Upper lobe of left lung (tissue), 6 donors: ENCODE measurements at regions not wholly inside any gene's neighbourhood (a gene's known extent, or its start where the extent isn't known, plus 50 kb on each side); places are given as distances from the start of the nearest gene placed in this dataset.

Experiments used
- ATAC-seq, 2 donors: fragments of 200-7000 bp; cut with Tn5 transposase; one replicate each; pipeline ENCODE4 v1.9.1; 2022; ENCODE audit warnings: mild to moderate bottlenecking in 2 of 2, moderate library complexity in 2 of 2; ENCODE audit not compliant: low FRiP score in 2 of 2
- DNase-seq, 2 donors: peaks; one replicate each; pipeline ENCODE4 v3.0.0-alpha.2; 2019 to 2020
- H3K27ac ChIP-seq, 4 donors: fragments of 200-600 bp; sonication (generic); one replicate each; pipeline ENCODE4 v1.5.1; 2016 to 2019
- H3K27me3 ChIP-seq, 4 donors: fragments of 200-600 bp; sonication (generic); one replicate each; pipeline ENCODE4 v1.5.1; 2017 to 2019
- H3K36me3 ChIP-seq, 4 donors: fragments of 200-600 bp; sonication (generic); one replicate each; pipeline ENCODE4 v1.5.1; 2016 to 2019
- H3K4me1 ChIP-seq, 4 donors: fragments of 200-600 bp; sonication (generic); one replicate each; pipeline ENCODE4 v1.5.1; 2018 to 2019
- H3K4me3 ChIP-seq, 4 donors: fragments of 200-600 bp; sonication (generic); one replicate each; pipeline ENCODE4 v1.5.1; 2017 to 2019; ENCODE audit warnings: mild to moderate bottlenecking in 2 of 4, moderate library complexity in 1 of 4
- H3K9me3 ChIP-seq, 4 donors: fragments of 200-600 bp; sonication (generic); one replicate each; pipeline ENCODE4 v1.5.1; 2018 to 2019
- EP300 ChIP-seq, 4 donors: sonication (generic); formaldehyde crosslinking; IDR thresholded peaks; one replicate each; pipeline ENCODE4 v1.5.1; 2017; ENCODE audit warnings: antibody characterized with exemption in 4 of 4, control low read depth in 2 of 4
- POLR2A ChIP-seq, 4 donors: fragments of 450-650 bp; IDR thresholded peaks; one replicate each; pipeline ENCODE4 v1.5.1; 2016 to 2017; ENCODE audit warnings: antibody characterized with exemption in 4 of 4, mild to moderate bottlenecking in 2 of 4
- POLR2AphosphoS5 ChIP-seq, 2 donors: sonication (generic); formaldehyde crosslinking; IDR thresholded peaks; one replicate each; pipeline ENCODE4 v1.5.1; 2017; ENCODE audit warnings: antibody characterized with exemption in 2 of 2
- WGBS, 2 donors: methylation state at CpG; one replicate each; pipeline ENCODE4 v1.1.5; 2017 to 2018; 5-methylcytosine and 5-hydroxymethylcytosine counted together
- TF ChIP-seq, protein P1 (sequence below), 6 experiments: fragments of 450-650 bp in 4 of 6; fragments of 200-600 bp in 2 of 6; sonication (generic) in 2 of 6; IDR thresholded peaks; one replicate each; pipeline ENCODE4 v1.5.1; 2016 to 2019; ENCODE audit warnings: antibody characterized with exemption in 6 of 6
- donor health status: DM: no; HTN: no; CAD: no; lungs with moderate emphysema.
- donor health status: DM: no; HTN: yes; CAD: no; lungs with severe emphysema.

- Histone ChIP-seq H3K27me3 (no peaks in the 10 kb centered on the region), H3K4me3 (no peak overlapping the region), H3K4me1 (no peaks in the 10 kb centered on the region), H3K27ac (no peak overlapping the region), H3K9me3 (no peaks in the 10 kb centered on the region), H3K36me3 (no peaks in the 10 kb centered on the region)
- 76% methylated on average over 3 of the region's 3 CpGs for WGBS, 2 donors
- ATAC-seq, result no peak
- DNase-seq, result no peak
- TF ChIP-seq, protein P1, sequence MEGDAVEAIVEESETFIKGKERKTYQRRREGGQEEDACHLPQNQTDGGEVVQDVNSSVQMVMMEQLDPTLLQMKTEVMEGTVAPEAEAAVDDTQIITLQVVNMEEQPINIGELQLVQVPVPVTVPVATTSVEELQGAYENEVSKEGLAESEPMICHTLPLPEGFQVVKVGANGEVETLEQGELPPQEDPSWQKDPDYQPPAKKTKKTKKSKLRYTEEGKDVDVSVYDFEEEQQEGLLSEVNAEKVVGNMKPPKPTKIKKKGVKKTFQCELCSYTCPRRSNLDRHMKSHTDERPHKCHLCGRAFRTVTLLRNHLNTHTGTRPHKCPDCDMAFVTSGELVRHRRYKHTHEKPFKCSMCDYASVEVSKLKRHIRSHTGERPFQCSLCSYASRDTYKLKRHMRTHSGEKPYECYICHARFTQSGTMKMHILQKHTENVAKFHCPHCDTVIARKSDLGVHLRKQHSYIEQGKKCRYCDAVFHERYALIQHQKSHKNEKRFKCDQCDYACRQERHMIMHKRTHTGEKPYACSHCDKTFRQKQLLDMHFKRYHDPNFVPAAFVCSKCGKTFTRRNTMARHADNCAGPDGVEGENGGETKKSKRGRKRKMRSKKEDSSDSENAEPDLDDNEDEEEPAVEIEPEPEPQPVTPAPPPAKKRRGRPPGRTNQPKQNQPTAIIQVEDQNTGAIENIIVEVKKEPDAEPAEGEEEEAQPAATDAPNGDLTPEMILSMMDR (IDR thresholded peaks at IDR 0.05), result no peak
- no peak for TF ChIP-seq POLR2AphosphoS5 (IDR thresholded peaks at IDR 0.05)
- no peak for TF ChIP-seq POLR2A (IDR thresholded peaks at IDR 0.05)
- no peak for TF ChIP-seq EP300 (IDR thresholded peaks at IDR 0.05)
Measured at GRCh38 chr3:116897382-116897781, 187.8 kb downstream of the TUSC7 start.

DNA sequence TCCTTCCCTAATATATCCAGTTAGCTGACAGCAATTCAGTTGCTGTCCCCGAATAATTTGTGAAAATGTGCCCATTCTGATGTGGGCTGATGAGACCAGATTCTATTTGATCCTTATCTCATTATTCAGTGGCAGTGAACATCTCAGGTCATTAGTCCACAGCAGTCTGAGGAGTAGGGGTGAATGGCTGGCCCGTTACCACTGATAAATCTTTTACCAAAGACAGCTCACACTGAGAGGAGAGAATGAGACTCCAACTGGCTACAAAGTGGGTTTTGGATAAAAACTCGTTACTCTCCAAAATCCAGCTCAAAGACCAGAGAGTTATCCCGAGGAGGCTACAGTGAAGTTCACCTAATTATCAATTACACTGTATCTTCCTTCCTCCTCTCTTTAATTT, 189.7 kb downstream of the TUSC7 start:
- no peak overlapping the region for H3K4me3 ChIP-seq
- TF ChIP-seq EP300 (IDR thresholded peaks at IDR 0.05) (no peak), POLR2A (IDR thresholded peaks at IDR 0.05) (no peak), POLR2AphosphoS5 (IDR thresholded peaks at IDR 0.05) (no peak)
- TF ChIP-seq, protein P1 (IDR thresholded peaks at IDR 0.05), result no peak
- no peaks in the 10 kb centered on the region for H3K4me1 ChIP-seq
- no peak for DNase-seq
- ATAC-seq, result no peak
- H3K27ac ChIP-seq, result no peak overlapping the region
- no peaks in the 10 kb centered on the region for H3K9me3 ChIP-seq
- H3K27me3 ChIP-seq, result no peaks in the 10 kb centered on the region
- H3K36me3 ChIP-seq, result no peaks in the 10 kb centered on the region
- WGBS, 2 donors, result 64 to 66% methylated on average over 4 of the region's 4 CpGs

- no peaks in the 10 kb centered on the region for H3K9me3 ChIP-seq
- H3K27ac ChIP-seq, result no peak overlapping the region
- TF ChIP-seq, protein P1 (IDR thresholded peaks at IDR 0.05), result no peak
- TF ChIP-seq POLR2A (IDR thresholded peaks at IDR 0.05), result no peak
- no peak for TF ChIP-seq POLR2AphosphoS5 (IDR thresholded peaks at IDR 0.05)
- no peak for TF ChIP-seq EP300 (IDR thresholded peaks at IDR 0.05)
- no peak for ATAC-seq
- no peak for DNase-seq
- H3K36me3 ChIP-seq, result no peaks in the 10 kb centered on the region
- H3K4me3 ChIP-seq, result no peak overlapping the region
- 84 to 87% methylated on average over 3 of the region's 3 CpGs for WGBS, 2 donors
- H3K4me1 ChIP-seq, result no peaks in the 10 kb centered on the region
- H3K27me3 ChIP-seq, result no peaks in the 10 kb centered on the region
Measured at GRCh38 chr3:116905334-116905733, 195.8 kb downstream of the TUSC7 start.

- H3K4me1 ChIP-seq, result no peaks in the 10 kb centered on the region
- no peaks in the 10 kb centered on the region for H3K9me3 ChIP-seq
- DNase-seq (no peak), ATAC-seq (no peak)
- H3K27ac ChIP-seq, result no peak overlapping the region
- no peaks in the 10 kb centered on the region for H3K27me3 ChIP-seq
- TF ChIP-seq POLR2AphosphoS5 (IDR thresholded peaks at IDR 0.05) (no peak), EP300 (IDR thresholded peaks at IDR 0.05) (no peak), POLR2A (IDR thresholded peaks at IDR 0.05) (no peak)
- TF ChIP-seq, protein P1 (IDR thresholded peaks at IDR 0.05), result no peak
- no peak overlapping the region for H3K4me3 ChIP-seq
- WGBS, 2 donors, result 77% methylated on average over 2 of the region's 2 CpGs
- H3K36me3 ChIP-seq, result no peaks in the 10 kb centered on the region
Measured at GRCh38 chr3:116905794-116906193, 196.2 kb downstream of the TUSC7 start.

- Histone ChIP-seq H3K27me3 (no peaks in the 10 kb centered on the region), H3K27ac (no peak overlapping the region), H3K9me3 (no peaks in the 10 kb centered on the region), H3K36me3 (no peaks in the 10 kb centered on the region), H3K4me3 (no peak overlapping the region), H3K4me1 (no peaks in the 10 kb centered on the region)
- DNase-seq, result no peak
- ATAC-seq, result no peak
- TF ChIP-seq EP300 (IDR thresholded peaks at IDR 0.05), result no peak
- no peak for TF ChIP-seq POLR2A (IDR thresholded peaks at IDR 0.05)
- no peak for TF ChIP-seq POLR2AphosphoS5 (IDR thresholded peaks at IDR 0.05)
- TF ChIP-seq, protein P1 (IDR thresholded peaks at IDR 0.05), result no peak
- WGBS, 2 donors, result 74 to 86% methylated on average over 1 of the region's 1 CpG
Measured at GRCh38 chr3:116912116-116912515, 202.5 kb downstream of the TUSC7 start.
